Right ventricle myocardium superior (tissue), 1 donor: ENCODE measurements at regions not wholly inside any gene's neighbourhood (a gene's known extent, or its start where the extent isn't known, plus 50 kb on each side); places are given as distances from the start of the nearest gene placed in this dataset.

Experiments
- ATAC-seq: fragments of 200-7000 bp; cut with Tn5 transposase; one replicate; pipeline ENCODE4 v1.9.1; 2020; ENCODE audit warnings: mild to moderate bottlenecking; ENCODE audit not compliant: poor library complexity
- DNase-seq: peaks from one replicate; pipeline ENCODE4 v3.0.0-alpha.2; 2020
- intact Hi-C: fragments of 100-400 bp; cut with DNase I; formaldehyde crosslinking; loops from one replicate; pipeline ENCODE4 v1.11.2; 2022
- donor health status: DM: no; HTN: yes; CAD: no; lungs with severe emphysema.

DNA sequence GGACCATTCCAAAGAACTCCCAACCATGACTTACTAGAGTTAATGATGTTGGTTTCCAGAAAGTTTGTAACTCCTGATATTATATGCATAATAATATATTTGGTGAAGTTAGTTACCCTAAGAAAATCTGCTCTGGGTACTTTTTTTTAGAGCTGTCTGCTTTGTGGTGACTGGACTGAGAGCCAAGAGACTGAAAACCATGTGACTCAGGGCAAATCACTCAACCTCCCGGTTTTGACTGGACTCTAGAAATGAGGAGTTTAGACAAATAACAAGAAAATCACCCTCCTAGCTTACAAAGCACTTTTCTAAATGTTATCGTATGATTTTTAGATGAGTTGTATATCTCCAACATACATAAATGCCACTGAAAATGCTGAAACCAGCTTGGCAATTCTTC is 138.3 kb upstream of the RND3 start:
- ATAC-seq = no peak
- DNase-seq = no peak
- intact Hi-C loops = no loop called here

DNA sequence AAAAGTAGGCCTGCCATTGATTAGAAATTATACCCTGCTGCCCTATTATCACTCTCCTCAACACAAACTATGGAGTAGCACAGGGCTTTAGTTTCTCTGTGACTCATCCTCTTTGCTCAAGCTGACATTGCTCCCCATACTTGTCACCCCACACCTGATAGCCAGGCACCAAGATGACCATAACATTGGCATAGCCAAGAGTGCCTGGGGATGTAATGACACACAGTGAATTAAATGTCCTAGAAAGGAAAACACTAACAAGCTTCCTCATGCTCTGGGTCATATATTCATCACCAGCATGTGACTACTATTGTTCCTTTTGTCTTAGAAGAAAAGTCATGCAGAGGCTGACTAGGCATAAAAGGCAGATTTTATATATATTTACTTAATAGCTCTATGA is 137.8 kb upstream of the RND3 start:
- intact Hi-C loops = no loop called here
- DNase-seq (no peak), ATAC-seq (no peak)

DNA sequence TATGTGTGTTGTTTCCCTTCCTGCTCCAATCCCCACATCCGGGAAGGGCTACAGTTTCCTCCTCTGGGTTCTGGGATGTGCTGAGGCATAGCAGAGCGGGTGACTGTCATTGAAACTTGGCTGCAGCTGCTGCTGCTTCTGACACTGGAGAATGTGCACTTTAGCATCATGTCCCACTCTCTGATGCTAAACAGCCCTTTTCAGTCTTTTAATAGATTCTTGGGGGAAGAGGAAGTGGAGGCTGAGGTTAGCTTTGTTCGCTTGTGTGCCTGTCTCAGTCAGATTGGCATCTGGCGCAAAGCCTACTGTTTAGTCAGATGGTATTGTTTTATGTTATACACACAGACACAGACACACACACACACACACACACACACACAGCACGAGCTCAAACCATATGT is 136.5 kb upstream of the RND3 start:
- ATAC-seq (no peak), DNase-seq (no peak)
- intact Hi-C loops = no loop called here

DNA sequence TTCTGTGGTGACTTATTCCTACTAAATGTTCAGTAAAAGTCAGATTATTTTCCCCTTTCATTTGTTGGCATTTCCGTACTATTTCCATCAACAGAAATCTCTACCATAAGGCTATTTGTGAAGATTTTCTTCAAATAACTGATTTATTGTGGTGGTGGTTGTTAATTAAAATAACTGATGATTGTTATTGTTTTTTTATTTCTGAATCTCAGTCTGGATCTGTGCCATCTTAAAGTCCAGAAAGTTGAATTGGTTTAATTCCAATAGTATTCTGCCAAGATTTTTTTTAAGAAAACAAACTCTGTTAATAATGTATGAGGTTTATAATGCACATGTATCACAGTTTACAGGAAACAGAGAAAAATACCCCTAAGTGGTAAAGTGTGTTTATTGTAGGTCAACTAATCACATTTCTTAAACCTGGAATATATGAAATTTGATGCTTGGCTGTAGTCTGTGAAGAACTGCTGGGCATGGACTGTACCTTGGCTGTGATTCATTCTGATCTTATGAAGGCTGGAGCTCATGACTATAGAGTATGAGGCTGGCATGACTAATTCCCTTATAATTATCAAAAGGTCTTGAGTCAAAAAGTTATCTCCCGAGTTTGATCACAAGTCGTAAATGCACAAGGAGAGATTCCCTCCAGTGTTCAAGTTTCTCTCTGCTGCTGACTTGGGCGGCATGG is 134.2 kb upstream of the RND3 start:
- no peak for DNase-seq
- intact Hi-C loops = no loop called here
- no peak for ATAC-seq

DNA sequence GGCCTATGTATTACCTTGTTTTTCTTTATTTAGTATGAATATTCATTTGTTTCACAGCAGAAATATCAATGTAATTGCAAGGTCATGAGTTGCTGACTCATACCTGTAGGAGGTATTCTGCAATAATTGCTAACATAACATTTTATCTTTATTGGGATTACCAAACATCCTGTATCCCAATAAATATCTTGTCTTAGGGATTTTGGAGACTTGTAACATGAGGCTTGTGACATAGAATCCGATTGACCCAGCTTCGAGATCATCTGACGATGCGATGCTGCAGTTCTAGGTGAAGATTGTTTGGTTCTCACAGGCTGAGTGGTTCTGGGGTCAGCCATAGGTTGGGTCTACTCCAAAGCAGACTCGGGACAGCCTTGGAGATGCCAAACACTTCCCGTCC is 133.4 kb upstream of the RND3 start:
- intact Hi-C loops = no loop called here
- ATAC-seq (no peak), DNase-seq (no peak)

DNA sequence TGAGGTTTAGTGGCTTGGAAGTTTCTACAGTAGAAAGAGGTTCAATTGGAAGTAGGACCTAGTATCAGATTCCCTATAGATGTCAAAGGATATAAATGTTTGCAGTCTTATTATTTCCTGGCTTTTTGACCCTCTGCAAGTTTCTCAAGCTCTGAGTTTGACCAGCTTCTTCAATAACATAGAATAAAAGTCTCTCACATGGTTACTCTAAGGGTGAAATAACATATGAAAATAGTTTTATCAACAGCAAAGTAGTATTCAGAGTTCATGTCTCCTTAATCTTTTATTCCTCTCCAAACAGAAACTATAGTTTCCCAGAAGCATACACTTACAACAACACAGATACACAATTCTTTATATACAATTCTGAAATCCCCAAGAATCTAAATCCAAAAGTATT is 132.9 kb upstream of the RND3 start:
- intact Hi-C loops = no loop called here
- ATAC-seq (no peak), DNase-seq (no peak)

DNA sequence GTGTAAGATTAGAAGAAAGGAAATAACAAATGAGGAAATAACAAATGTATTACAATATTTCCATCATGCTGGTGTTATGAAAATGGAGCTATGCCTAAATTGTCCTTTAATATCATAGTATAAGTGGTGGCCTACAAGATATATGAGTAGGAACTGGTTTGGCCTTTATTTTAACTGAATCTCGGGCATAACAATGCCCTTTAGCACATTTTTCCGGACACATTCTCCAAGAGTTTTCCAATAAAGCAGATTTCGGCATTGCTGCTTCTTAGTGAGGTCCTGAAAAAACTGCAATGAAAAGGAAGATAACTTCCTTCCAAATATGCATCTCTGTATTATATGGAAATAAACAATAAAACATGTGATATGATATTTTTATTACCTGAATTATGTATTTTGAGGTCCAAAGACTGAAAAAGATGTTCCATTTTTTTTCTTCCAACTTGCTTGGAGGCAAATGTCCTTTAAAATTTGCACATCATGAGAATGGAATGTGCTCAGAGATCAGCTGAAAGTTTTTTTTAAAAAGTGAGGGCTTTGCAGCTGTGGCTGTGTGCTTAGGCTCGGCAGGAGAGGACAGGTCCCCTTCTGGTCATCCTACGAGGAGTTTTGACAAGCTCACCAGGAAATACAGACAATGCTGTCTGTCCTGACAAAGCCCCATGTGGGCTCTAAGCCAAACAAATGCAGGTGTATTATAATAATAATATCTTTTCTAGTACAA is 132.3 kb upstream of the RND3 start:
- intact Hi-C loops = no loop called here
- ATAC-seq (peak; percentile 83), DNase-seq (no peak)

DNA sequence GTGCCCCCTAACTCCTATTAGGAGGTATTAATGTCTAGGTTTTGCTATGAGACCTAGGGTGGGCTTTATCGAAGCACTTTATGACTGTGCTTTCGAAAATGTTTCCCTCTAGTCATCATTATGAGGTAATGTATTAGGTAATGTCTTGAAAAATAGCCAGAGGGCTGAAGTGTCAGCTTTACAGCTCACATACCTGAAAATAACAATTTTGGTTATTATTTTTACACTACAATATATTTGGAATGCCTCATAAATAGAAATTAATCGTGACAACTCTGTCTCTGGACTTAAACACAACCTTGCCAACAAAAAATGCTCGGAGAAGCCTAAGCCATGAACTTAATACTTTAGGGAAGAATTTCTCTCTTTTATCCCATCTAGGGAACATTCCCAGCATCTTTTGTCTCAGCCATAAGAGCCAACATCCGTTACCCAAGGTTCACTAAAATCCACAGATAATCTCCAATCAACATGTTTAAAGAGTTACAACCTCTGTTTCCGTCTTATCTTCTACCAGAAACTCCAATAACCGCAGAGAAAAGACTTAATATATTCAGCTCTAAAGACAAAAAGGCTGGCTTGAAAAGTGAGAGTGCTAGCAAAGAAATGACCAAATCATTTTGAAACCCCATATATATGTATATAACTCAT is 130.9 kb upstream of the RND3 start:
- no peak for DNase-seq

DNA sequence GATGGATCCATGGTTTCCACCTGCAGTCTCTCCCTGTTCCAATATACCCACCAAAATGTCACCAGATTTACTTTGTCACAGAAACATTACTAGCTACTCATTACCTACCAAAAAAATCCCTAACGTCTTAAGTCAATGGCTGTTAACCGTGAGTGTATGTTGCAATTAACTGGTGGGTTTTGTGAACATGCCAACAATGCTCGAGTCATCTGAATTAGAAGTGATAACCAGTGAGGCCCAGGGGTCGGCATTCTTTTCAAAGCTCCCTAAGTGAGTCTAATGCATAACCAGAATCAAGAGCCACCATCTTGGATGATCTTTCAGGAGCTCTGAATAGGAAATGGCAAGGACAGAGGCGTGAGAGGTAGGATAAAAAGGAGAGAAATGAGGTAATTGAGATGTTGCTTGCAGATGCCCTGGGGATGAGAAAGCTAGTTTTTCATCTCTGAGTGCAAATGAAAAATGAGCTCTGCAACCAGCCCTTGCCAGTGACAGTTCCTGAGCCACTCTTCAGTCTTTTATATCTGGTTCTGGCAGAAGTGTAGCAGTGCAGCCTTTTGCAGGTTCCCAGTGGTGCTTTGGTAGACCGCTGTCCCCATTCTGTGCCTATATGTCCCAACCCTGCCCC is 130.0 kb upstream of the RND3 start:
- intact Hi-C loops = no loop called here
- DNase-seq (no peak), ATAC-seq (no peak)

More for the DNA sequence above, 130.9 kb upstream of the RND3 start:
- ATAC-seq = peak; percentile 27
- intact Hi-C loops = no loop called here

DNA sequence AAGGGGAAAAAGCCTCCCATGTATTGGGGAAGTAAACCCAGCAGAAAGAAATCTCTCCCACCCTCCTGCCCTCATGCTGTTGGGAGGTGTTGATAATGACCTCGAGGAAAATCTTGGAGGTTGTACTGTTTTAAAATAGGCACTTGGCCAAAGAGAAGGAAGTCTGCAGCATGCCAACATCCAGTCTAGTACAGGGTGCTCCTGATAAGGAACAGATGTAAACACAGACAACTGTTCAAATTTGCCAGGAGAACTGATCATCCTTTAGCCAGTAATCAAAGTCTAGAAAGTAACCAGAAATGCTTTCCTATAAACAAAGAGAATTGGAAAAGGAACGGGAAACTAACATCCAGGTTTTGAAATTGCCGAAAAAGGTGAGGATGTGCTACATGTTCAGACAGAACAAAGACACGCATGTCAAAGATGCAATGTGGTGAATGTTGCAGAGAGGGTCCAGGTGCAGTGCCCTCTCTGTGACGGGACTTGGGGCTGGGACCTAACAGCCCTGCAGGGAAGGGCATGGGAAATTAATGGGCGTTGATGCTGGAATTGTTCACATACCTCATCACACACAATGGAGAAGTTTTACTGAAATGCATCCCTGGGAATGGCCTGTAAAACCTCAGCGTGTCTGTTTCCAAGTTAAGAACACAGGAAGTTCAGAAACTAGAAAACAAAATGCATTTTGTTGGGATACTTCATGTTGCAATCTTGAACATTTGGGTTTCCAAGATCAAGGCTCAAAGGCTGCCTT is 125.7 kb upstream of the RND3 start:
- intact Hi-C loops = loop anchor here (5.0 kb wide), 2 partner anchors 191 to 1016 kb away; no protein-coding TSS in a partner anchor
- DNase-seq (no peak), ATAC-seq (no peak)

DNA sequence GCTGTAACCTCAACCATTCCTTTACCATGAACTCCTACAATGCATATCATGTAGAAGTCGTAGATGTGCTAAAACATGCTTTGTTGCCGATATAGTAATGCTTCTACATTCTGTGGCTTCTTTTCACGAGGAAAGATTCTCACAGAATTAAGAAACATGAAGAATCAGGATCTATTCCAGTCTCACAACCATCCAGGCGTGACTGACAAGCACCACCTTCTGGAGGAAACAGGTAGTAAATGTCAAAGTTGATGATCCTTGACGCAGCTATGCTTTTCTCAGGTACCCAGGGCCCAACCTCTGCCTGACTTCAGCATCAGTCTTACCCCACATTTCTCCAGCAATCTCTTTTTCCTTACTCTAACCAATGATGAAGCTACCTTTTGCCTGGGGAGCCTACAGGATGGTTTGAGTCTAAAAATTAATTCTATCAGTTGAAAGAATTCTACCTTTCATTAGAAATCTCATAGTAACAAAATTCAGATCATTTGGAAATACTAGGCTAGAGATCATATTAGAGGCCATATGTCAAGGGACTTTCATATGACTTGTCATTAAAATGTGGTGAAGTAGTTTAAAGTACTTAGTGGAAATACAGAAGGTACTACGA is 123.3 kb upstream of the RND3 start:
- DNase-seq = no peak
- intact Hi-C loops = loop anchor here (5.0 kb wide), 2 partner anchors 188 to 1013 kb away; no protein-coding TSS in a partner anchor
- ATAC-seq = peak; percentile 56

DNA sequence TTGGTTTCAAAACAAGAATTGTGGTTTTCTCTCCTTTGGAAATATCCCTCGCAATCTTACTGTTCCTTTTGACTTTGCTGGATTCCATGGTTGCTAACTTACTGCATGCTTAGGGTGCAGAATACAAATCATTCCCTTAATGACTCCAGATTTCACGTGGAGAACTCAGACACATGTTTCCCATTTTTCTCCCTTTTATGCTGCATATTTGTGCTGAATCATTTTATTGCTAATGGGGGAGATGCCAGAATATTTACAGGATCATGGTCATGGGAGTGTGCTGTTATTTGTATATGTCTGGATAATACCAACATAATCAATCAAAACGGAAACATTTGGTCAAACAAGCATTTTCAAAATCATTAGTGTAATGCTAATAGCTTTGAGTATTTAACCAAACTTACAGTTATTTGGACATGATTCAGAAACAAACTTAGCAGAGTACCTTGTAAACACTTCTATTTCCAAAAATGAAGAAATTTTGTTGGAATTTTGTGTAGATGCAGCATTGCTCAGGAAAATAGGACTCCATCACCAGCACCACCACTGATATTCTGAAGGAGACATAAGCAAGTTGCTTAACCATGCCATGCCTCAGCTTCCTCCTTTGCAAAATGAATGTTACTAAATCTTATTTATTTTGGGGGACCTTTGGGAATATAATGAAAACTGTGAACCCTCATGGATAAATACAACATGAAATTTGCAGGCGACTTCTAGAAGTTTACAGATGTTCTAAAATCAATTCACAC is 122.5 kb upstream of the RND3 start:
- no peak for ATAC-seq
- intact Hi-C loops = loop anchor here (5.0 to 10.0 kb wide), 3 partner anchors 125 to 1013 kb away; partner anchors contain the start of gene RND3
- no peak for DNase-seq

DNA sequence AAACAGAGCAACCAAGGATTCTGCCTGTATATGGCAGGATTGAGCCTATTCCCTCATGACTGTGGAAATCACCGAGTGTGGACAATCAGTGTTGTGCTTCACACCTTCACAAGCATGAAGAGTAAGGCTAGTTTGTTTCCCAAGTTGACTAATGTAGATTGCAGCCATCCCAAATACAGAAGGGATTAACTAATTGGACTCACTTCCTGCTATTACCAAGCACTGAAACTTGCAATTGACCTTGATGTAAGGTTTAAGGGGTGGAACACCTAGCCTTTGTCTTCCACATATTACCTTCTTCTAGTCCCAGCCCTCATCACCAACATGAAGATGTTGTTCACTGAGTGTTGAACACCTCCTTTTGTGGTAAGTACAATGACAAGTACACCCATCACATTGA is 120.9 kb upstream of the RND3 start:
- no peak for ATAC-seq
- intact Hi-C loops = loop anchor here (10.0 kb wide), 1 partner anchor 124 kb away; the partner anchor contains the start of gene RND3
- no peak for DNase-seq

DNA sequence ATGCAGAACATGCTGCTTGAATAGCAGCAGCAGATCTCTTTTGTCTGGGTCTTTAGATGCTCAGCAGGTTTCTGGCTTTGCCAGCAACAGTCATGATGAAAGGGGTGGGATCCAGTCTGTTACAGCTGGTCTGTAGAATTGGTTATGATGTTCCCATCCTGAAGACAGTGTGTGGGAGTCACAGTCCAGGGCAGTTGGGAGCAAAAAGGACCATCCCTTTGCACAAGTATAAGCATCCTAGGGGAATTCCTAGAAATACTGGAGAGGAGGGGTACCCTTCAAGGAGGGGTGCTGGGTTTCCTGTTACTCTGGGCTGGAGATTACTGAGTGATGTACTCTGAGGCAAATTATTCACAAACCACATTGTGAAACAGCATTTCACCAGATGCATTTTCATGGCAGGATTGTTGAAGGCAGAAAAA is 119.9 kb upstream of the RND3 start:
- intact Hi-C loops = loop anchor here (10.0 kb wide), 1 partner anchor 123 kb away; the partner anchor contains the start of gene RND3
- DNase-seq (no peak), ATAC-seq (no peak)

DNA sequence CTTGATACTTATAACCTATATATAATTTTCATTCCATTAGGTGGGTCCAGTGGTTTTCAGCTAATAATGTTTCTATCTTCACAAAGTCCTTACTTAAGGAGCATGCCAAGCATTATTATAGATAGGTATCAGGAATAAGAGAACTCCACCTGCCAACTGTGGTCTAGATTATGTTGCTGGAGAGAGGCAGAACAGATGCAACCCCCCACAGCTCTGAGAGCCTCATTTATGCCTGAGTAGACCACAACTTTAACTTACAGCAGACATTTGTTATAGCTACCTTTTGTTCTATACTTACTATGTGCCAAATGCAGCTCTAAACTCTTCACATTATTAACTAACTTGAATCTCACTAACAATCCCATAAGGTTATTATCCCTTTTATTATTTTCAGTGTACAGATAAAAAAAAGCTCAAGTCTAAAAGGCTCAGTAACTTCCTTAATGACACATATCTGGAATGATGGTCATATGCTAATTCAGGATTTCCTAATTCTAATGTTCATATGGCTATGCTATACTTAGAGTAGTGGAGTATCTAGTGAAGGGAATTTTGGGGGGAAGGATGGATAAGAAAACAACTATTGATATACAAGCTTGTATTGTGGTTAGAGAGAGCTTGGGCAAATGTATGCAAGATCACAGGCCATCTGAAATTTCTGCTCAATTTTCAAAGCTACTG is 119.1 kb upstream of the RND3 start:
- ATAC-seq (no peak), DNase-seq (no peak)
- intact Hi-C loops = loop anchor here (10.0 kb wide), 1 partner anchor 122 kb away; the partner anchor contains the start of gene RND3

DNA sequence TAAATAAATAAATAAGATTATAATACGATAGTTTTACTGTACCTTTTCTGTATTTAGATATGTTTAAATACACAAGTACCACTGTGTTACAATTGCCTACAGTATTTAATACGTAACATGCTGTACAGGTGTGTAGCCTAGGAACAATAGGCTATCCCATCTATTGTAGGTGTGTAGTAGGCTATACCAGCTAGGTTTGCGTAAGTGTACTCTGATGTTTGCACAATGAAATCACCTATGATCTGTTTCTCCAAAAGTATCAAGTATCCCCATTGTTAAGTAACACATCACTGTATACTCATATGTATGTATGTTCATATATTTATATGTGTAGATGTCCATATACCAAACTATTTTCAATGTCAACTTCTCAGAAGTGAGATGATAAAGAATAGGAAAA is 118.2 kb upstream of the RND3 start:
- intact Hi-C loops = loop anchor here (10.0 kb wide), 1 partner anchor 121 kb away; the partner anchor contains the start of gene RND3
- no peak for ATAC-seq
- DNase-seq = no peak
